GM19455 (cell line): ENCODE measurements at regions not wholly inside any gene's neighbourhood (a gene's known extent, or its start where the extent isn't known, plus 50 kb on each side); places are given as distances from the start of the nearest gene placed in this dataset.
"Not testable (repeated sequence)": the region's sequence is repeated elsewhere in the genome, so short reads cannot be mapped to it uniquely, and the experiment has no call there.

Experiments
- ATAC-seq: cut with Tn5 transposase; IDR thresholded peaks from one replicate; pipeline ENCODE4 v1.9.1; 2021; ENCODE audit not compliant: unreplicated experiment

DNA sequence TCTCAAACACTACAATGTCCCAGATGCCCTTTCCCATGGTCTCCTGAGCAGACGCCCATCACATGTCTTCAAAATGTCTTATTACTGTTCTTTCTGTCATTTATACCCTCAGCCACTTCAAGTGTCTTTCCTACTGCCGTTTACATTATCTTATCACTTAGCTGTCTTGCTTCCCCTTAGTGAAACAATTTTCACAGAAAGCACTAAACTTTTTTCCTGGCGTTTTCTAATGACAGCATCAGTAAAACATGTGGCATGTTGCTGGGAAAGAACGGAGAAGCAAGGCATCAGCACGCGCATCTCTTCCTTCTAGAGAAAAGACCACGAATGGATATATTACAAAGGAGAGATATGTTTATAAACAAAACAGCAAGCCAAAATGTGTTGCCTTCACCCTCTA, 189.7 kb upstream of the SLIT2 start:
- ATAC-seq, result no peak

GRCh38 chr4:20050768-20051167, 200.9 kb upstream of the SLIT2 start:
- ATAC-seq, result no peak

DNA sequence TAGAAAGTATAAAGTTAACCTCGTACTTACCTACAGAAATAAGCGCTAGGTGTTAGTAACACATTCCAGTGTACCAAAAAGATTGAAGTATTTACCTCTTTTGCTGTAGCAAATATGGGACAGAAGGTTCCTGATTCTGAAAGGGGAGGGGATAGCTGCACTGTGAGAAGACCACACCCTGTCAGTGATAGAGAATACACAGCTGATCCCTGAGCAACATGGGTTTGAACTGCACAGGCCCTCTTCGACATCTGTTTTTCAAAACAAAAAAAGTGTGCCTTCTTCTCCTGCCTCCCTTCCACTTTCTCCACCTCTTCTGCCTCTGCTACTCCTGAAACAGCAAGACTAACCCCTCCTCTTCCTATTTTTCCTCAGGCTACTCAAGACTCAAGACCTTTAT, 201.8 kb upstream of the SLIT2 start:
- no peak for ATAC-seq

DNA sequence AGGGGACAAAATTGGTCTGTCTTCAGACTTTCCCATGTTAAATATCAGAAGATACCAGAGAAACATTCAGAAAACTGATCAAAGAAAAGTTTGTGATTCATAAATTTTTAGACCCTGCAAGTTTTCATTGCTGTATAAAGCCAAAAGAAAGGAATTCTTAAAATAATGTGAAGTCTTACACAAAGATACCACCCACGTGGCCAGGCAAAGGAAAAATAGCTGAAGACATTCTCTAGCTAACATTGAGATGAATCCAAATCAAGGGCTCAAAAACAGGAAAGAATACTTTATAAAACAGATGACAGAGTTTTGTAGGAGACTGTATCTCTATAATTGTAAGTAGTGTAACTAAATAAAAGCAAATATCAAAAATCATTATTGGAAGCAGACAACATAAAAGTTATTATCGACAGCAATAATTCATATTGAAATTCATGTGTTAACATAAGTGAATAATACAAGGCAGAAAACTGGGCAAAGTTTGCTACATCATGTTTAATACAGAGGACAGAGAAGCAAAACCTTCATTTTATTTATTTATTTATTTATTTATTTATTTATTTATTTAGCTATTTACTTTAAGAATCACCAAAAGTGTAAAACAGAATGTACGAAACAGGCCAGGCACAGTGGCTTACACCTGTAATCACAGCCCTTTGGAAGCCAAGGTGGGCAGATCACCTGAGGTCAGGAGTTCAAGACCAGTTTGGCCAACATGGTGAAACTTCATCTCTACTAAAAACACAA, 204.6 kb upstream of the SLIT2 start:
- ATAC-seq, result no peak

GRCh38 chr4:20046179-20046578, 205.5 kb upstream of the SLIT2 start:
- ATAC-seq, result no peak

DNA sequence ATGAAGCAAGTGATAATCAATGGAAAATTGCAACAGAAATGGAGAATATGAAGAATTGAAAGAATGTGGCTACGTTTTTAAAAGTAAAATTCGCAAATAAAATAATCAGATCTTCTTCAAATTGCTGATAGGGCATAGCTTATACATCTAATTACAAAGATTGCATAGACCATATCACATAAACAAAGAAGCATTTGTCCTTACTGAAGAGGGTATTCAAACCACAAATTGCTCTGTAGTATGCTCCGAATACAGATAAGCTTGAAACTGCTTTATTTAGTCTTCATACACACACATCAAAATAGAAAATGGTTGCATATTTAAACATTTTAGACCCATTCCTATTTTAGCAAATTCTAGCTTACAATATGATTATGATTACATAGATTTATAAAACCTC, 206.7 kb upstream of the SLIT2 start:
- ATAC-seq, result no peak

GRCh38 chr4:20044502-20044911, 207.2 kb upstream of the SLIT2 start:
- ATAC-seq, result no peak

- ATAC-seq, result no peak
Measured at GRCh38 chr4:20043991-20044390, 207.7 kb upstream of the SLIT2 start.

GRCh38 chr4:20042769-20043168, 208.9 kb upstream of the SLIT2 start:
- ATAC-seq, result no peak

- no peak for ATAC-seq
Measured at GRCh38 chr4:20041839-20042407, 209.8 kb upstream of the SLIT2 start.

- ATAC-seq, result no peak
Measured at GRCh38 chr4:20037745-20038144, 214.0 kb upstream of the SLIT2 start.

DNA sequence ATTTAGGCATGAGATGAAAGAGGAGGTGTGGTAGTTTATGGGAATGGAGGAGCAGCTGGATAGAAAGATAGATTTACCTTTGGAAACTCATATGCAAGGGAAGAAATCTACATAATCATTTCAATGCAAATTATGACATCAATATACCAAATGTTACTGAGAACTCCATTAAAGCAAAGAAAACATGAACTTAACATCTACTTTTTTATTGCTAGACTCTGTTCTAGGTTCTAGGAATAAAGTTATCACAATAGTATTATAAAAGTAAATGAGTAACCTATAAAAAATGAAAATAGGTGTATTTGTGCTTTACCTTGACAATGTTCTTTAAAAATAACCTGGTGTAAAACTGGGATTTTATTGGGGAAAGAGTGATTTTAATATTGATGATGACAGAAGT, 221.6 kb upstream of the SLIT2 start:
- ATAC-seq, result no peak

DNA sequence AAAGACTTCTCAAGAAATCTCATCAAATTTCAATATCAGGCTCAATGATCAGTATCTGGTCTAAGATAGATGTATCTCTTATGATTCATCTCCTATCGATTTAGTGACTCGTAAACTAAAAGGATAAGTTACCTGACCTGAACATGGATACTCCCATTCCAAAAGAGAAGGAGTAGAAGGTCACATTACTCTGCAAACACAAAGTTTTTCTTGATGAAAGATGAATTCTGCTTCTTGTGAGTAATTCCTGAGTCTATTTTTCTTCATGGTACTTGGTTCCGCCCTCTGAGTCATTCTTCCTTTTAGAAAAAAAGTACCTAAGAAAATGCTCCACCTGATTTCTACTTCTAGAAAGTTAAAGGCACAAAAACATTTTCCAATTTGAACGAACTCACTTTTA, 223.1 kb upstream of the SLIT2 start:
- ATAC-seq, result no peak

DNA sequence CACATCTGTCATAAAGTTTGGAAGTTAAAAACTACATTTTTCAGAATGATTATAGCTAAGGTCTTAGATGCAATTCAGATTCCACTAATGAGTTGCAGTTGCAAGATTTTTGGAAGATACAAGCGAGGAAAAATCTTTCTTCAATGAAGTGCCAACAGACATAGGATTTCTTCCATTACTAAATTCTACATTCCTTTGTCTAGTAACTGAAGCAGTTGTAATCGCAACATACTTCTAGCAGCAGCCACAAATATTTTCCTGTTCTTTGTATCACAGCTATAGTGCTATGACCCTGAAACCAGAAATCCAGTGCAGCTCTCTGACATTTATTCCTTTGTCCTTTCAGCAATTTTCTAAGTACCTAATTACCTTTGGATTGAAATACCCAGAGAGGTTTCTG, 225.2 kb upstream of the SLIT2 start:
- ATAC-seq, result no peak

- no peak for ATAC-seq
Measured at GRCh38 chr4:20022471-20022870, 229.2 kb upstream of the SLIT2 start.

GRCh38 chr4:20020056-20020455, 231.6 kb upstream of the SLIT2 start:
- ATAC-seq, result no peak

DNA sequence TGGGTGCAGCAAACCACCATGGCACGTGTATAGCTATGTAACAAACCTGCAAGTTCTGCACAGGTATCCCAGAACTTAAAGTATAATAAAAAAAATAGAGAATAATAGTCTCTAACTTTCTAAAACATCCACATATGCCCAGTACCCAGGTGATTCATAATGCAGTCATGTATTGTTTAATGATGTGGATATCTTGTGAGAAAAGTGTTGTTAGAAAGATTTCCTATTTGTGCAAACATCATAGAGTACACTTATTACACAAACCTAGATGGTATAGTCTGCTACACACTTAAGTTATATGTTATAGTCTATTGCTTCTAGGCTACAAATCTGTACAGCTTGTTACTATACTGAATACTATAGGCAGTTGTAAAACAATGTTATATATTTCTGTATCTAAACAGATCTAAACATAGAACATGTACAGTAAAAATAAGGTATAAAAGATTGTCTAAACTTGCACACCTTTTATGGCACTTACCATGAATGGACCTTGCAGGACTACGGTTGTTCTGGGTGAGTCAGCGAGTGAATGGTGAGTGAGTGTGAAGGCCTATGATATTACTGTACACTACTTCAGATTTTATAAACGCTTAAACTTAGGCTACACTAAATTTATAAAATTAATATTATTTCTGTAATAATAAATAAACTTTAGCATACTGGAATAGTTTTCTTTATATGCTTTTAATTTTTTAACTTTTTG, 232.2 kb upstream of the SLIT2 start:
- no peak for ATAC-seq

DNA sequence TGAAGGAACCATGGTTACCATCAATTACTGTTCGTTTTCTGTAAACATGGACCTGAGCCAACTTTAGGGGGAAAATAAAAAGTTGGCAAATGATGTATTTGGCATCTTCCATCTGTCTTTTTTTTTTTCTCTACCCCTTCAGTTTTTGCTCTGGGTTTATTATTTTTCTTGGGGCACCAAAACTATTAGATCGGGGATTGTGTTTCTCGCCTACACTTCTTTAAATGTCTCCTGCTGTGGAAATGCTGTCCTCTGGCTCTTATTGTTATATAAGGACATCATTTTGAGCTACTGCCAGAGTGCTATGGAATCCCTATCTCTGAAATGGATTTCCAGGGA, 234.0 kb upstream of the SLIT2 start:
- no peak for ATAC-seq

DNA sequence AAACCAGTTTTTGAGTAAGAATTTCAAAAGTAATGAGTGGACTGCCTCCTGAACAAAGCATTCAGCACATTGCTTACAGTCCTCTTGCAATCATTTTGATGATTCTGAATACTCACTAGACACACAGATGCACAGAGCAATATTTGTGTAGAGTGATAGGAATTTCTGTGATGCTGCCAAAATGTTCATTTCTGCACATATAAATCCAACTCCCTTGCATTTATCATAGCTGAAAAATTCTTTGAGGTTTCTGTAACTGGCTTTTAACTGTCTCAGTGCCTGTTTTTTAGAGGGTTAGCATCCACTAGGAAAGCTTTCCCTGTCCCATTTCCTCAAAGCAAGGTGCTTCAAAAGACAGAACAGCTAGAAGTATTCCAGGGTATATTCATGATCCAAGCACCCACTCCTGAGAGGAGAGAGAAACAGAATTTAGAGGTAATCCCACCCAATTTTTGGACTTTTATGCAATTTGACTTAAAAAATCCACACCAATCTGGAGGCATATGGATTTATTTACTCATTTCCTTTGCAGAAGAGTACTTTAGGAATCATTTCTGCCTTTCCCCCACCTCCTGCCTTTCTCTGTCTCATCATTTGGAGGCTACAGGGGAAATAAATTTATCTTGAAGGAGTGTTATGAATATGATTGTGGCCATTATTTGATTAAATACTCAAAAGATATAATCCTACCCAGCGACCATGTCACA, 234.5 kb upstream of the SLIT2 start:
- ATAC-seq, result no peak

DNA sequence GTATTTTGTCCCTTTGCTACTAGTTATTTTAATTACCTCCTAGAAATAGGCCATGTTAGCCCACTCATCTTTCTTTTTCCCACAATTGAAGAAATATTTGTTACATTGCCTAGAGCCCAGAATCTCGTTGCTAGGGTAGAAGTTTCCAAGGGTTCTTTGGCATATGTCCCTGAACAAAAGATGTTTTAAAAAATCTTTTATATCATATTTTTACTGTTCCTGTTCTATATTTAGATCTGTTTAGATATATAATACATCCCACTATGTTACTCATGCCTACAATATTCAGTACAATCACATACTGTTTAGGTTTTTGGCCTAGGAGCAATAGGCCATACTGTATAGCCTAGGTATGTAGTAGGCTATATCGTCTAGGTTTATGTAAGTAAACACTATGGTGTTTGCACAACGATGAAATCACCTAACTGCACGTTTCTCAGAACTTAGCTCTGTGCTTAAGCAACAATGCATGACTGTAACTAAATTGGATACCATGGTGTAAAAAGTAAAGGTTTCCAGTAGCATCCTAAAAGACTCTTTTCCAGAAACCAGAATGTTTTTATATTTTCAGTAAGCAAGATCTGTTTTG, 236.0 kb upstream of the SLIT2 start:
- no peak for ATAC-seq

DNA sequence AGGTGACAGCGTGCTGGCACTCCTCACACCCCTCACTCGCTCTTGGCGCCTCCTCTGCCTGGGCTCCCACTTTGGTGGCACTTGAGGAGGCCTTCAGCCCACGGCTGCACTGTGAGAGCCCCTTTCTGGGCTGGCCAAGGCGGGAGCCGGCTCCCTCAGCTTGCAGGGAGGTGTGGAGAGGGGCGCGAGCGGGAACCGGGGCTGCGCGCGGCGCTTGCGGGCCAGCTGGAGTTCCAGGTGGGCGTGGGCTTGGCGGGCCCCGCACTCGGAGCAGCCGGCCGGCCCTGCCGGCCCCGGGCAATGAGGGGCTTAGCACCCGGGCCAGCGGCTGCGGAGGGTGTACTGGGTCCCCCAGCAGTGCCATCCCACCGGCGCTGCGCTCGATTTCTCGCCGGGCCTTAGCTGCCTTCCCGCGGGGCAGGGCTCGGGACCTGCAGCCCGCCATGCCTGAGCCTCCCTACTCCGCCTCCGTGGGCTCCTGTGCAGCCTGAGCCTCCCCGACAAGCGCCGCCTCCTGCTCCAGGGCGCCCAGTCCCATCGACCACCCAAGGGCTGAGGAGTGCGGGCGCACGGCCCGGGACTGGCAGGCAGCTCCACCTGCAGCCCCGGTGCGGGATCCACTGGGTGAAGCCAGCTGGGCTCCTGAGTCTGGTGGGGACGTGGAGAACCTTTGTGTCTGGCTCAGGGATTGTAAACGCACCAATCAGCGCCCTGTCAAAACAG, 247.7 kb upstream of the SLIT2 start:
- ATAC-seq, result not testable (repeated sequence)
